Ishikawa (cell line): ENCODE measurements at regions not wholly inside any gene's neighbourhood (a gene's known extent, or its start where the extent isn't known, plus 50 kb on each side); places are given as distances from the start of the nearest gene placed in this dataset.

Experiments used
- CEBPB ChIP-seq: IDR thresholded peaks from 2 replicates; pipeline ENCODE4 v1.6.1; 2012
- EP300 ChIP-seq: IDR thresholded peaks from 2 replicates; pipeline ENCODE4 v1.6.1; 2012; ENCODE audit warnings: borderline replicate concordance
- RAD21 ChIP-seq: IDR thresholded peaks from 2 replicates; pipeline ENCODE4 v1.6.1; 2012; ENCODE audit warnings: low read depth
- TCF12 ChIP-seq: IDR thresholded peaks from 2 replicates; pipeline ENCODE4 v1.6.1; 2012; ENCODE audit warnings: low read depth
- TF ChIP-seq, protein P1 (sequence below): IDR thresholded peaks from 2 replicates; pipeline ENCODE4 v1.6.1; 2012; ENCODE audit warnings: low read depth, mild to moderate bottlenecking

DNA sequence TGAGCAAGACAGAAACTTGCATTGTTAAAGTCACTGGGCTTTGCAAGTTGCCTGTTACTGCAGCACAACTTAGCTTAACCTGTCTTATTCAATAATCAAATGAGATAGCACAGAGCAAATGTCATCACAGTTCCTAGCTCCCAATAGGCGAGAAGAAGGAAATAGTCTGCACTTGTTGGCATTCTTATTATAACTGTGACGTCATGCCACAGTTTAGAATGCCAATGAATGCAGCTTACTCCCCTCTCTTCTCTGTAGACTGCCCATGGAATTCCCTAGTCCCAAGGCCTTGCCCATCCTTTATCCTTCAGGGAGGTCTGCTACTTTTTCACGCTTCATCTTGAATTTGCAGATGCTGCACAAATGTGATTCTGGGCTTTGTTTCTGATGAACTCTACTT is 1094.9 kb upstream of the AUTS2 start:
- no peak for TF ChIP-seq TCF12
- TF ChIP-seq EP300 = no peak
- TF ChIP-seq, protein P1, sequence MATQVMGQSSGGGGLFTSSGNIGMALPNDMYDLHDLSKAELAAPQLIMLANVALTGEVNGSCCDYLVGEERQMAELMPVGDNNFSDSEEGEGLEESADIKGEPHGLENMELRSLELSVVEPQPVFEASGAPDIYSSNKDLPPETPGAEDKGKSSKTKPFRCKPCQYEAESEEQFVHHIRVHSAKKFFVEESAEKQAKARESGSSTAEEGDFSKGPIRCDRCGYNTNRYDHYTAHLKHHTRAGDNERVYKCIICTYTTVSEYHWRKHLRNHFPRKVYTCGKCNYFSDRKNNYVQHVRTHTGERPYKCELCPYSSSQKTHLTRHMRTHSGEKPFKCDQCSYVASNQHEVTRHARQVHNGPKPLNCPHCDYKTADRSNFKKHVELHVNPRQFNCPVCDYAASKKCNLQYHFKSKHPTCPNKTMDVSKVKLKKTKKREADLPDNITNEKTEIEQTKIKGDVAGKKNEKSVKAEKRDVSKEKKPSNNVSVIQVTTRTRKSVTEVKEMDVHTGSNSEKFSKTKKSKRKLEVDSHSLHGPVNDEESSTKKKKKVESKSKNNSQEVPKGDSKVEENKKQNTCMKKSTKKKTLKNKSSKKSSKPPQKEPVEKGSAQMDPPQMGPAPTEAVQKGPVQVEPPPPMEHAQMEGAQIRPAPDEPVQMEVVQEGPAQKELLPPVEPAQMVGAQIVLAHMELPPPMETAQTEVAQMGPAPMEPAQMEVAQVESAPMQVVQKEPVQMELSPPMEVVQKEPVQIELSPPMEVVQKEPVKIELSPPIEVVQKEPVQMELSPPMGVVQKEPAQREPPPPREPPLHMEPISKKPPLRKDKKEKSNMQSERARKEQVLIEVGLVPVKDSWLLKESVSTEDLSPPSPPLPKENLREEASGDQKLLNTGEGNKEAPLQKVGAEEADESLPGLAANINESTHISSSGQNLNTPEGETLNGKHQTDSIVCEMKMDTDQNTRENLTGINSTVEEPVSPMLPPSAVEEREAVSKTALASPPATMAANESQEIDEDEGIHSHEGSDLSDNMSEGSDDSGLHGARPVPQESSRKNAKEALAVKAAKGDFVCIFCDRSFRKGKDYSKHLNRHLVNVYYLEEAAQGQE = no peak
- no peak for TF ChIP-seq RAD21
- no peak for TF ChIP-seq CEBPB
